ENCODE measurements at regions not wholly inside any gene's neighbourhood (a gene's known extent, or its start where the extent isn't known, plus 50 kb on each side); places are given as distances from the start of the nearest gene placed in this dataset.
"Not testable (repeated sequence)": the region's sequence is repeated elsewhere in the genome, so short reads cannot be mapped to it uniquely, and the experiment has no call there.

- no peak for DNase-seq (ENCODE audit: low spot score)
These were observed 67.2 kb downstream of the BUB3 start for GRCh38 chr10:123221418-123221817.

DNA sequence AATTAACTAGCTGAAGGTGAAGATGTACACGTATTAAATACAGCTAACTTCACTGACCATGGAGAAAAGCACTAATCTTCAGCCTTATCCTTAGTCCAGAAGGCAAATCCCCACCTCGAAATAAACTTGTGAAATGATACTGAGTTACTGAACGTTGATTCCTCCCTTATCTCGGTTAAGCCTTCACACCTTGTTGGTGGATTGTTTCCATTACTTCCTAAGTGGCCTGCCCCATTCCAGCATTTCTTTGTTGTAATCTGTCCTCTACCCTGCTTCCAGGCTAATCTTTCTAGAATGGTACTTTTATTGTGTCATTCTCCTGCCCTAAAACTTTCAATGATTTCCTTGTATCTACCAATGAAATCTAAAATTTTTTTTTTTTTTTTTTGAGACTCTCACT lies 68.6 kb downstream of the BUB3 start:
- DNase-seq (ENCODE audit: low spot score), result no peak

DNA sequence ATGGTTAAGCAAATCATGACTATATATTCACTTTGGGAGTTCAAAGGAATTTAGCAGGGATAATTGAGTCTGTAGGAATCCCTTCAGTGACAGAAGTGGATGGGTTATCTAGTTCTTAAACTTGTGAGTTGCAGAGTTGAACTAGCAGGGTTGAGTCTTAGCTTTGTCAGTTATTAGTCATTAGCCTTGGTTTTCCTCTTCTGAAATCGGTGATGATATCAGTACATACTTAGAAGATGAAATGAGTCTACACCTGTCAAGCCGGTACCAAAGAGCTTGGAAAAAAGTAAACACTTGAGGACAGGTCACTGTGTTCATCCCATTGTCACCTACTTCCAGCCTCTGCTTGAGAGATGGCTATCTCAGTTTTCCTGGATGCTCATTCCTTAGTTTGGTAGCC lies 73.5 kb downstream of the BUB3 start:
- no peak for DNase-seq (ENCODE audit: low spot score)

- DNase-seq (ENCODE audit: low spot score), result no peak
These were observed 75.9 kb downstream of the BUB3 start for GRCh38 chr10:123229927-123230630.

DNA sequence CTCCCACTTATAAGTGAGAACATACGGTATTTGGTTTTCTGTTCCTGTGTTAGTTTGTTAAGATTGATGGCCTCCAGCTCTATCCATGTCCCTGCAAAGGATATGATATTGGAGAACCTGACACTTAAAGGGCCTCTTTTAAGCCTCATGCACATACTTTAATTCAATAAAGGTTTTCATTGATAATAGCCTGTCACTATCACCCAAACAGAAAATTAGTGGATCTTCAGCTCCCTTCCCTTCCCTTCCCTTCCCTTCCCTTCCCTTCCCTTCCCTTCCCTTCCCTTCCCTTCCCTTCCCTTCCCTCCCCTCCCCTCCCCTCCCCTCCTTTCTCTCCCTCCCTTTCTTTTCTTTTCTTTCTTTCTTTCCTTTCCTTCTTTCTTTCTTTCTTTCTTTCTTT lies 78.7 kb downstream of the BUB3 start:
- DNase-seq (ENCODE audit: low spot score), result not testable (repeated sequence)

DNA sequence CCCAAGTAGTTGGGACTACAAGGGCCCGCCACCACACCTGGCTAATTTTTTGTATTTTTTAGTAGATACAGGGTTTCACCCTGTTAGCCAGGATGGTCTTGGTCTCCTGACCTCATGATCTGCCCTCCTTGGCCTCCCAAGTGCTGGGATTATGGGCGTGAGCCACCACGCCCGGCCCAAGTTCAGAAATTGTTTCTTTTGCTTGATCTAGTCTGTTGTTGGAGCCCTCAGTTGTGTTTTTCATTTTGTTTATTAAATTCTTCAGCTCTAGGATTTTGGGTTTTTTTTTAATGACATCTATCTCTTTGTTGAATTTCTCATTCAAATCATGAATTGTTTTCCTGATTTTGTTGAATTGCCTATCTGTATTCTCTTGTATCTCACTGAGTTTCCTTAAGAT lies 80.8 kb downstream of the BUB3 start:
- DNase-seq (ENCODE audit: low spot score), result not testable (repeated sequence)

- DNase-seq (ENCODE audit: low spot score), result no peak
These were observed 81.9 kb downstream of the BUB3 start for GRCh38 chr10:123236126-123236525.

- no peak for DNase-seq (ENCODE audit: low spot score)
These were observed 86.0 kb downstream of the BUB3 start for GRCh38 chr10:123240250-123240649.

GRCh38 chr10:123240776-123241175 lies 86.6 kb downstream of the BUB3 start:
- no peak for DNase-seq (ENCODE audit: low spot score)

GRCh38 chr10:123241391-123242141 lies 87.4 kb downstream of the BUB3 start:
- no peak for DNase-seq (ENCODE audit: low spot score)

- DNase-seq (ENCODE audit: low spot score), result no peak
These were observed 90.5 kb downstream of the BUB3 start for GRCh38 chr10:123244747-123245146.

GRCh38 chr10:123245264-123245663 lies 91.1 kb downstream of the BUB3 start:
- DNase-seq (ENCODE audit: low spot score), result no peak

- DNase-seq (ENCODE audit: low spot score), result no peak
These were observed 95.7 kb downstream of the BUB3 start for GRCh38 chr10:123249894-123250293.

GRCh38 chr10:123250640-123251039 lies 96.4 kb downstream of the BUB3 start:
- no peak for DNase-seq (ENCODE audit: low spot score)

GRCh38 chr10:123252779-123253178 lies 98.6 kb downstream of the BUB3 start:
- DNase-seq (ENCODE audit: low spot score), result no peak

DNA sequence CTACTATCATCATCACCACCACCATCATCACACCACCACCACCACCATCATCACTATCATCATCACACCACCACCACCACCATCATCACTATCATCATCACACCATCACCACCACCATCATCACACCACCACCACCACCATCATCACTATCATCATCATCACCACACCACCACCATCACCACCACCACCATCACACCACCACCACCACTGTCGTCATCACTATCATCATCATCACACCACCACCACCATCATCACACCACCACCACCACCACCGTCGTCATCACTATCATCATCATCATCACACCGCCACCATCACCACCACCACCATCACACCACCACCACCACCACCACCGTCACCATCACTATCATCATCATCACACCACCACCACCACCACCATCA lies 100.1 kb downstream of the BUB3 start:
- not testable (repeated sequence) for DNase-seq (ENCODE audit: low spot score)

- DNase-seq (ENCODE audit: low spot score), result no peak
These were observed 103.8 kb downstream of the BUB3 start for GRCh38 chr10:123257904-123258456.

- DNase-seq (ENCODE audit: low spot score), result no peak
These were observed 104.9 kb downstream of the BUB3 start for GRCh38 chr10:123259081-123259480.

GRCh38 chr10:123259791-123260190 lies 105.6 kb downstream of the BUB3 start:
- no peak for DNase-seq (ENCODE audit: low spot score)

- no peak for DNase-seq (ENCODE audit: low spot score)
These were observed 108.3 kb downstream of the BUB3 start for GRCh38 chr10:123262456-123262855.

GRCh38 chr10:123266971-123267370 lies 112.8 kb downstream of the BUB3 start:
- DNase-seq (ENCODE audit: low spot score), result no peak

- DNase-seq (ENCODE audit: low spot score), result no peak
These were observed 114.9 kb downstream of the BUB3 start for GRCh38 chr10:123269017-123269552.

GRCh38 chr10:123269675-123270074 lies 115.5 kb downstream of the BUB3 start:
- DNase-seq (ENCODE audit: low spot score), result no peak

Data from activated CD4-positive, alpha-beta T cell treated with anti-CD3 and anti-CD28 coated beads, Interleukin-2, Interleukin-4, amounts not matched to agents 100 ng/mL and 50 ng/mL, durations not matched to agents 16 hours and 8 hours (primary cell).